ENCODE measurements at regions not wholly inside any gene's neighbourhood (a gene's known extent, or its start where the extent isn't known, plus 50 kb on each side); places are given as distances from the start of the nearest gene placed in this dataset.

DNA sequence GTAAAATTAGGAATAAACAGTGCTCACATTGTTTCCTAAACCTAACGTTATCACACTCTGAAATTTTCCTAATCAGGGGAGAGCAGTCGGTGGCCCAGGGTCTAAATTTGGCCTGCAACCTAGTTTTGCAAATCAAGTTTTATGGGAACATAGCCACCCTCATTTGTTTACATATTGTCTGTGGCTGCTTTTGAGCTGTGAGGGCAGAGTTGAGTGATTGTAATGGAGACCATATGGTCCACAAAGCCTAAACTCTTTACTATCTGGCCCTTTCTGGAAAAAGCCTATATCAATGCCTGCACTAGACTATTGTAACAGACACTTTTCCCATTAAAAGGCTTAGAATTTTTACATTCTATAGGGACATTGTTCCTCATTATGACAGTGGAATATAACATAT, 105.2 kb downstream of the VCY start:
- no peaks in the 10 kb centered on the region; the same call in 2 of the 3 replicates for H3K4me1 Mint-ChIP-seq
- Histone ChIP-seq H4K20me1 (replicated peaks; ENCODE audit: insufficient read depth) (no peaks in the 10 kb centered on the region), H3K9me2 (ENCODE audit: insufficient read depth) (no peaks in the 10 kb centered on the region), H3K79me2 (replicated peaks; ENCODE audit: insufficient read depth) (no peaks in the 10 kb centered on the region), H3K27me3 (ENCODE audit: insufficient read depth) (no peaks in the 10 kb centered on the region), H3K4me3 (no peak overlapping the region), H3K4me1 (ENCODE audit: insufficient read depth) (no peaks in the 10 kb centered on the region), H3K27ac (ENCODE audit: low read depth) (no peak overlapping the region), H2AFZ (no peak overlapping the region), H3K36me3 (ENCODE audit: insufficient read depth) (no peaks in the 10 kb centered on the region), H3F3A (replicated peaks; ENCODE audit: low read depth) (no peaks in the 10 kb centered on the region), H3K4me2 (no peak overlapping the region)
- H3K36me3 Mint-ChIP-seq (ENCODE audit: low read depth) = peaks cover 49% of the 10 kb centered on the region
- H3K9me3 Mint-ChIP-seq = no peaks in the 10 kb centered on the region
- H3K4me3 Mint-ChIP-seq = no peak overlapping the region
- DNase-seq (ENCODE audit: low spot score) (no peak), ATAC-seq (no peak)
- H3K27me3 Mint-ChIP-seq (ENCODE audit: insufficient read depth, low read depth, poor library complexity) = peaks cover 2% of the 10 kb centered on the region
- no peak overlapping the region for H3K27ac Mint-ChIP-seq
- TF ChIP-seq, protein P1, sequence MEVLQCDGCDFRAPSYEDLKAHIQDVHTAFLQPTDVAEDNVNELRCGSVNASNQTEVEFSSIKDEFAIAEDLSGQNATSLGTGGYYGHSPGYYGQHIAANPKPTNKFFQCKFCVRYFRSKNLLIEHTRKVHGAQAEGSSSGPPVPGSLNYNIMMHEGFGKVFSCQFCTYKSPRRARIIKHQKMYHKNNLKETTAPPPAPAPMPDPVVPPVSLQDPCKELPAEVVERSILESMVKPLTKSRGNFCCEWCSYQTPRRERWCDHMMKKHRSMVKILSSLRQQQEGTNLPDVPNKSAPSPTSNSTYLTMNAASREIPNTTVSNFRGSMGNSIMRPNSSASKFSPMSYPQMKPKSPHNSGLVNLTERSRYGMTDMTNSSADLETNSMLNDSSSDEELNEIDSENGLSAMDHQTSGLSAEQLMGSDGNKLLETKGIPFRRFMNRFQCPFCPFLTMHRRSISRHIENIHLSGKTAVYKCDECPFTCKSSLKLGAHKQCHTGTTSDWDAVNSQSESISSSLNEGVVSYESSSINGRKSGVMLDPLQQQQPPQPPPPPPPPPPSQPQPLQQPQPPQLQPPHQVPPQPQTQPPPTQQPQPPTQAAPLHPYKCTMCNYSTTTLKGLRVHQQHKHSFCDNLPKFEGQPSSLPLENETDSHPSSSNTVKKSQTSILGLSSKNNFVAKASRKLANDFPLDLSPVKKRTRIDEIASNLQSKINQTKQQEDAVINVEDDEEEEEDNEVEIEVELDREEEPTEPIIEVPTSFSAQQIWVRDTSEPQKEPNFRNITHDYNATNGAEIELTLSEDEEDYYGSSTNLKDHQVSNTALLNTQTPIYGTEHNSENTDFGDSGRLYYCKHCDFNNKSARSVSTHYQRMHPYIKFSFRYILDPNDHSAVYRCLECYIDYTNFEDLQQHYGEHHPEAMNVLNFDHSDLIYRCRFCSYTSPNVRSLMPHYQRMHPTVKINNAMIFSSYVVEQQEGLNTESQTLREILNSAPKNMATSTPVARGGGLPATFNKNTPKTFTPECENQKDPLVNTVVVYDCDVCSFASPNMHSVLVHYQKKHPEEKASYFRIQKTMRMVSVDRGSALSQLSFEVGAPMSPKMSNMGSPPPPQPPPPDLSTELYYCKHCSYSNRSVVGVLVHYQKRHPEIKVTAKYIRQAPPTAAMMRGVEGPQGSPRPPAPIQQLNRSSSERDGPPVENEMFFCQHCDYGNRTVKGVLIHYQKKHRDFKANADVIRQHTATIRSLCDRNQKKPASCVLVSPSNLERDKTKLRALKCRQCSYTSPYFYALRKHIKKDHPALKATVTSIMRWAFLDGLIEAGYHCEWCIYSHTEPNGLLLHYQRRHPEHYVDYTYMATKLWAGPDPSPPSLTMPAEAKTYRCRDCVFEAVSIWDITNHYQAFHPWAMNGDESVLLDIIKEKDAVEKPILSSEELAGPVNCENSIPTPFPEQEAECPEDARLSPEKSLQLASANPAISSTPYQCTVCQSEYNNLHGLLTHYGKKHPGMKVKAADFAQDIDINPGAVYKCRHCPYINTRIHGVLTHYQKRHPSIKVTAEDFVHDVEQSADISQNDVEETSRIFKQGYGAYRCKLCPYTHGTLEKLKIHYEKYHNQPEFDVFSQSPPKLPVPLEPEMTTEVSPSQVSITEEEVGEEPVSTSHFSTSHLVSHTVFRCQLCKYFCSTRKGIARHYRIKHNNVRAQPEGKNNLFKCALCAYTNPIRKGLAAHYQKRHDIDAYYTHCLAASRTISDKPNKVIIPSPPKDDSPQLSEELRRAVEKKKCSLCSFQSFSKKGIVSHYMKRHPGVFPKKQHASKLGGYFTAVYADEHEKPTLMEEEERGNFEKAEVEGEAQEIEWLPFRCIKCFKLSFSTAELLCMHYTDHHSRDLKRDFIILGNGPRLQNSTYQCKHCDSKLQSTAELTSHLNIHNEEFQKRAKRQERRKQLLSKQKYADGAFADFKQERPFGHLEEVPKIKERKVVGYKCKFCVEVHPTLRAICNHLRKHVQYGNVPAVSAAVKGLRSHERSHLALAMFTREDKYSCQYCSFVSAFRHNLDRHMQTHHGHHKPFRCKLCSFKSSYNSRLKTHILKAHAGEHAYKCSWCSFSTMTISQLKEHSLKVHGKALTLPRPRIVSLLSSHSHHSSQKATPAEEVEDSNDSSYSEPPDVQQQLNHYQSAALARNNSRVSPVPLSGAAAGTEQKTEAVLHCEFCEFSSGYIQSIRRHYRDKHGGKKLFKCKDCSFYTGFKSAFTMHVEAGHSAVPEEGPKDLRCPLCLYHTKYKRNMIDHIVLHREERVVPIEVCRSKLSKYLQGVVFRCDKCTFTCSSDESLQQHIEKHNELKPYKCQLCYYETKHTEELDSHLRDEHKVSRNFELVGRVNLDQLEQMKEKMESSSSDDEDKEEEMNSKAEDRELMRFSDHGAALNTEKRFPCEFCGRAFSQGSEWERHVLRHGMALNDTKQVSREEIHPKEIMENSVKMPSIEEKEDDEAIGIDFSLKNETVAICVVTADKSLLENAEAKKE (CRISPR knock-in tag; IDR thresholded peaks at IDR 0.05) = no peak
- TF ChIP-seq POLR2AphosphoS5 (IDR thresholded peaks at IDR 0.05; ENCODE audit: low read depth) = no peak
- TF ChIP-seq EZH2phosphoT487 (IDR thresholded peaks at IDR 0.05; ENCODE audit: unreplicated experiment) = no peak
- TF ChIP-seq, protein P2, sequence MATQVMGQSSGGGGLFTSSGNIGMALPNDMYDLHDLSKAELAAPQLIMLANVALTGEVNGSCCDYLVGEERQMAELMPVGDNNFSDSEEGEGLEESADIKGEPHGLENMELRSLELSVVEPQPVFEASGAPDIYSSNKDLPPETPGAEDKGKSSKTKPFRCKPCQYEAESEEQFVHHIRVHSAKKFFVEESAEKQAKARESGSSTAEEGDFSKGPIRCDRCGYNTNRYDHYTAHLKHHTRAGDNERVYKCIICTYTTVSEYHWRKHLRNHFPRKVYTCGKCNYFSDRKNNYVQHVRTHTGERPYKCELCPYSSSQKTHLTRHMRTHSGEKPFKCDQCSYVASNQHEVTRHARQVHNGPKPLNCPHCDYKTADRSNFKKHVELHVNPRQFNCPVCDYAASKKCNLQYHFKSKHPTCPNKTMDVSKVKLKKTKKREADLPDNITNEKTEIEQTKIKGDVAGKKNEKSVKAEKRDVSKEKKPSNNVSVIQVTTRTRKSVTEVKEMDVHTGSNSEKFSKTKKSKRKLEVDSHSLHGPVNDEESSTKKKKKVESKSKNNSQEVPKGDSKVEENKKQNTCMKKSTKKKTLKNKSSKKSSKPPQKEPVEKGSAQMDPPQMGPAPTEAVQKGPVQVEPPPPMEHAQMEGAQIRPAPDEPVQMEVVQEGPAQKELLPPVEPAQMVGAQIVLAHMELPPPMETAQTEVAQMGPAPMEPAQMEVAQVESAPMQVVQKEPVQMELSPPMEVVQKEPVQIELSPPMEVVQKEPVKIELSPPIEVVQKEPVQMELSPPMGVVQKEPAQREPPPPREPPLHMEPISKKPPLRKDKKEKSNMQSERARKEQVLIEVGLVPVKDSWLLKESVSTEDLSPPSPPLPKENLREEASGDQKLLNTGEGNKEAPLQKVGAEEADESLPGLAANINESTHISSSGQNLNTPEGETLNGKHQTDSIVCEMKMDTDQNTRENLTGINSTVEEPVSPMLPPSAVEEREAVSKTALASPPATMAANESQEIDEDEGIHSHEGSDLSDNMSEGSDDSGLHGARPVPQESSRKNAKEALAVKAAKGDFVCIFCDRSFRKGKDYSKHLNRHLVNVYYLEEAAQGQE (IDR thresholded peaks at IDR 0.05; ENCODE audit: unreplicated experiment) = no peak
- no peak for TF ChIP-seq NANOG (IDR thresholded peaks at IDR 0.05; ENCODE audit: borderline replicate concordance)

Measured in GM23338 (cell line).